ENCODE measurements at regions not wholly inside any gene's neighbourhood (a gene's known extent, or its start where the extent isn't known, plus 50 kb on each side); places are given as distances from the start of the nearest gene placed in this dataset.

GRCh38 chr16:73965591-73965990 lies 331.0 kb upstream of the PSMD7 start:
- TF ChIP-seq ATF2 (IDR thresholded peaks at IDR 0.05; ENCODE audit: low read length) (no peak), EP300 (IDR thresholded peaks at IDR 0.05; ENCODE audit: borderline replicate concordance in 1 of 2, low read depth in 2 of 2, low read length in 2 of 2) (no peak), YY1 (IDR thresholded peaks at IDR 0.05; ENCODE audit: low read depth, low read length) (no peak), POLR2A (IDR thresholded peaks at IDR 0.05; ENCODE audit: control extremely low read depth in 1 of 2, low read depth in 2 of 2, low read length in 2 of 2) (no peak), EZH2 (IDR thresholded peaks at IDR 0.05; ENCODE audit: low read depth, low read length, severe bottlenecking) (no peak)

Data from H1 (cell line).